CD8-positive, alpha-beta memory T cell (primary cell): ENCODE measurements at regions not wholly inside any gene's neighbourhood (a gene's known extent, or its start where the extent isn't known, plus 50 kb on each side); places are given as distances from the start of the nearest gene placed in this dataset.
A peak's percentile ranks its signal among the peaks of the same experiment; 100 is the strongest.

Source experiments
- CTCF ChIA-PET: fragments of 350-600 bp; sonication (Branson Sonifier 250); formaldehyde crosslinking; loops from one replicate; lab custom pipeline; 2021; ENCODE audit warnings: antibody characterized with exemption; lab: Charles Lee
- POLR2A ChIA-PET: fragments of 350-600 bp; sonication (Branson Sonifier 250); formaldehyde crosslinking; loops from one replicate; lab custom pipeline; 2021; ENCODE audit warnings: antibody characterized with exemption; lab: Charles Lee
- DNase-seq, 5 donors: peaks; one replicate each; pipeline versions ENCODE4 v3.0.0 to v3.0.0-alpha.2; 2020 to 2022; ENCODE audit warnings: mixed read lengths in 1 of 5
- H3K27ac ChIP-seq: one replicate; pipeline ENCODE4 v1.7.0; 2013; ENCODE audit warnings: low read depth, mild to moderate bottlenecking, low read length, moderate library complexity
- H3K27me3 ChIP-seq: 2 replicates; pipeline ENCODE4 v1.7.0; 2013; ENCODE audit warnings: low read length, mild to moderate bottlenecking; ENCODE audit not compliant: insufficient read depth, poor library complexity, severe bottlenecking
- H3K36me3 ChIP-seq: 2 replicates; pipeline ENCODE4 v1.7.0; 2013; ENCODE audit warnings: mild to moderate bottlenecking, low read length, moderate library complexity; ENCODE audit not compliant: insufficient read depth
- H3K4me1 ChIP-seq: 2 replicates; pipeline ENCODE4 v1.7.0; 2013; ENCODE audit warnings: mild to moderate bottlenecking, low read length, moderate library complexity; ENCODE audit not compliant: insufficient read depth
- H3K4me3 ChIP-seq: 2 replicates; pipeline ENCODE4 v1.7.0; 2013; ENCODE audit warnings: mild to moderate bottlenecking, low read length
- H3K9me3 ChIP-seq: 2 replicates; pipeline ENCODE4 v1.7.0; 2013; ENCODE audit warnings: mild to moderate bottlenecking, low read length
- H3K27ac Mint-ChIP-seq, 8 donors: one replicate each; pipeline ENCODE4 v1.8.0; 2020 to 2021; ENCODE audit warnings: mixed read lengths in 8 of 8, mild to moderate bottlenecking in 6 of 8, inconsistent platforms in 3 of 8, moderate library complexity in 3 of 8
- H3K27me3 Mint-ChIP-seq, 2 donors: one replicate each; pipeline ENCODE4 v1.8.0; 2020 to 2021; ENCODE audit warnings: mixed read lengths in 2 of 2, mild to moderate bottlenecking in 1 of 2, moderate library complexity in 1 of 2
- H3K36me3 Mint-ChIP-seq, 3 donors: one replicate each; pipeline ENCODE4 v1.8.0; 2020 to 2021; ENCODE audit warnings: mixed read lengths in 3 of 3, inconsistent platforms in 1 of 3, mild to moderate bottlenecking in 1 of 3
- H3K4me1 Mint-ChIP-seq, 3 donors: one replicate each; pipeline ENCODE4 v1.8.0; 2020 to 2021; ENCODE audit warnings: mixed read lengths in 3 of 3, inconsistent platforms in 1 of 3, mild to moderate bottlenecking in 1 of 3
- H3K4me3 Mint-ChIP-seq, 7 donors: one replicate each; pipeline ENCODE4 v1.8.0; 2020 to 2021; ENCODE audit warnings: mixed read lengths in 7 of 7, mild to moderate bottlenecking in 6 of 7, moderate library complexity in 4 of 7, inconsistent platforms in 2 of 7
- H3K9me3 Mint-ChIP-seq, 5 donors: one replicate each; pipeline ENCODE4 v1.8.0; 2020 to 2022; ENCODE audit warnings: mixed read lengths in 5 of 5, mild to moderate bottlenecking in 3 of 5, moderate library complexity in 2 of 5, inconsistent platforms in 1 of 5

- no peaks in the 10 kb centered on the region for H3K4me1 ChIP-seq
- CTCF ChIA-PET: no interaction called here
- H3K9me3 Mint-ChIP-seq: peaks cover 0 to 1% (median 0%) of the 10 kb centered on the region in 5 donors
- H3K4me3 ChIP-seq: no peak overlapping the region
- H3K4me1 Mint-ChIP-seq: peaks cover 0 to 7% (median 3%) of the 10 kb centered on the region in 3 donors
- H3K27me3 ChIP-seq: no peaks in the 10 kb centered on the region
- no peaks in the 10 kb centered on the region for H3K36me3 ChIP-seq
- H3K36me3 Mint-ChIP-seq: peaks cover 0 to 14% (median 0%) of the 10 kb centered on the region in 3 donors
- H3K4me3 Mint-ChIP-seq: no peak overlapping the region
- H3K27ac Mint-ChIP-seq: no peak overlapping the region
- no peaks in the 10 kb centered on the region for H3K9me3 ChIP-seq
- DNase-seq: no peak
- H3K27ac ChIP-seq: no peak overlapping the region
- peaks cover 0 to 9% of the 10 kb centered on the region in 2 donors for H3K27me3 Mint-ChIP-seq
- POLR2A ChIA-PET: no interaction called here
Observed at GRCh38 chrX:43108828-43109227, 330.9 kb upstream of the PPP1R2C start.

- POLR2A ChIA-PET: no interaction called here
- H3K4me3 Mint-ChIP-seq: no peak overlapping the region
- no peaks in the 10 kb centered on the region for H3K36me3 ChIP-seq
- no peaks in the 10 kb centered on the region for H3K9me3 Mint-ChIP-seq
- no peaks in the 10 kb centered on the region for H3K9me3 ChIP-seq
- H3K27ac Mint-ChIP-seq: peak overlapping the region in 1 of 8 donors; percentile 37
- no peak overlapping the region for H3K27ac ChIP-seq
- no peak overlapping the region for H3K4me3 ChIP-seq
- peak in 1 of 5 donors; percentile 6 for DNase-seq
- no peaks in the 10 kb centered on the region for H3K27me3 ChIP-seq
- H3K27me3 Mint-ChIP-seq: peaks cover 0 to 8% of the 10 kb centered on the region in 2 donors
- peaks cover 0 to under 1% (median 0%) of the 10 kb centered on the region in 3 donors for H3K36me3 Mint-ChIP-seq
- H3K4me1 ChIP-seq: no peaks in the 10 kb centered on the region
- peaks cover 3 to 9% (median 5%) of the 10 kb centered on the region in 3 donors for H3K4me1 Mint-ChIP-seq
- CTCF ChIA-PET: no interaction called here
Observed at GRCh38 chrX:43121637-43122036, 343.7 kb upstream of the PPP1R2C start.

- CTCF ChIA-PET: no interaction called here
- H3K27ac ChIP-seq: no peak overlapping the region
Observed at GRCh38 chrX:43139645-43140044, 361.7 kb upstream of the PPP1R2C start.

DNA sequence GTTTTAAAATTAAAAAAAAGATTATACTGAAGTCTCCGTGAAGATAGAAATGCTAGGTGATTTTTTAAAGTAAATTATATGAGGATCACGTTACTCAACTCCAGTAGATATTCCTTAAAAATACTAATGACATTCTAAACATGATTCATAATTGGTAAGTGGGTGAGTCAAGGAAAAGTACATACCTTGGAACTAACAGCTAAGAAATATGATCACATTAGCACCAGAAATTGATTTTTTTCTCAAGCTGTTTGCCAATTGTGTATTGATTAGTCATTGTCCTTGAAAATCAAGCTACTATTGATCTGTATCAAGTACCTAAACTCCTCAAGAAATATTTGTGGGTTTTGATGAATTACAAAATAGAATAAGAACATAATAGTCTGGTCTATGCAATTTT is 362.6 kb upstream of the PPP1R2C start:
- DNase-seq: no peak
- Mint-ChIP-seq H3K9me3 (no peaks in the 10 kb centered on the region), H3K36me3 (peaks cover 0 to 2% (median 0%) of the 10 kb centered on the region in 3 donors), H3K27ac (no peak overlapping the region), H3K4me3 (no peak overlapping the region), H3K4me1 (no peaks in the 10 kb centered on the region), H3K27me3 (peaks cover 0 to 5% of the 10 kb centered on the region in 2 donors)
- H3K4me3 ChIP-seq: no peak overlapping the region
- CTCF ChIA-PET: no interaction called here
- no peaks in the 10 kb centered on the region for H3K36me3 ChIP-seq
- no peaks in the 10 kb centered on the region for H3K4me1 ChIP-seq
- H3K9me3 ChIP-seq: no peaks in the 10 kb centered on the region
- H3K27ac ChIP-seq: no peak overlapping the region
- POLR2A ChIA-PET: no interaction called here
- H3K27me3 ChIP-seq: no peaks in the 10 kb centered on the region

More at GRCh38 chrX:43139645-43140044, 361.7 kb upstream of the PPP1R2C start:
- H3K9me3 Mint-ChIP-seq: no peaks in the 10 kb centered on the region
- H3K4me1 Mint-ChIP-seq: no peaks in the 10 kb centered on the region
- H3K36me3 ChIP-seq: no peaks in the 10 kb centered on the region
- POLR2A ChIA-PET: no interaction called here
- no peak overlapping the region for H3K4me3 ChIP-seq
- H3K4me1 ChIP-seq: no peaks in the 10 kb centered on the region
- peaks cover 0 to 2% (median 0%) of the 10 kb centered on the region in 3 donors for H3K36me3 Mint-ChIP-seq
- no peak for DNase-seq
- H3K27me3 Mint-ChIP-seq: peaks cover 0 to 5% of the 10 kb centered on the region in 2 donors
- H3K4me3 Mint-ChIP-seq: no peak overlapping the region
- no peaks in the 10 kb centered on the region for H3K27me3 ChIP-seq
- H3K9me3 ChIP-seq: no peaks in the 10 kb centered on the region
- no peak overlapping the region for H3K27ac Mint-ChIP-seq

DNA sequence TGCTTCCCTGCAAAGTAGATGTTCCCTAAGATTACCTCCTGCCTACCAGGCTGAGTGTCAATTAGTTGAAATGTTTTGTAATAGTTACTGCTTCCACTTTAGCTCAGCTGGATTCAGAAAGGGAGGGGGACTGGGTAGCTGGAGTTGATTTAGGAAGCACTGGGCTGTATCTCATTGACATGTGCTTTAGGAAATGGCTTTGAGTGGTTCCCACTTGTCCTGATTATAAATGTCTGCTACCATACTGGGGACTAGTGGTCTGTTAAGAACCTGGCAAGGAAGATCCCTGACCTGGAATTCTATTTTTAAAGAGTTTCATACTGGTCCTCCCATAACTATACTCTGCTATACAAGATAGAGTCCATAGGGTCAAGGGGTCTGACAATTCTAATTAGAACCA is 363.9 kb upstream of the PPP1R2C start:
- Histone ChIP-seq H3K27me3 (no peaks in the 10 kb centered on the region), H3K9me3 (no peaks in the 10 kb centered on the region), H3K27ac (no peak overlapping the region), H3K4me3 (no peak overlapping the region), H3K36me3 (no peaks in the 10 kb centered on the region), H3K4me1 (no peaks in the 10 kb centered on the region)
- Mint-ChIP-seq H3K4me3 (no peak overlapping the region), H3K4me1 (no peaks in the 10 kb centered on the region), H3K27me3 (peaks cover 0 to 3% of the 10 kb centered on the region in 2 donors), H3K27ac (no peak overlapping the region), H3K36me3 (peaks cover 0 to 1% (median 0%) of the 10 kb centered on the region in 3 donors), H3K9me3 (no peaks in the 10 kb centered on the region)
- ChIA-PET POLR2A (no interaction called here), CTCF (no interaction called here)
- DNase-seq: no peak

DNA sequence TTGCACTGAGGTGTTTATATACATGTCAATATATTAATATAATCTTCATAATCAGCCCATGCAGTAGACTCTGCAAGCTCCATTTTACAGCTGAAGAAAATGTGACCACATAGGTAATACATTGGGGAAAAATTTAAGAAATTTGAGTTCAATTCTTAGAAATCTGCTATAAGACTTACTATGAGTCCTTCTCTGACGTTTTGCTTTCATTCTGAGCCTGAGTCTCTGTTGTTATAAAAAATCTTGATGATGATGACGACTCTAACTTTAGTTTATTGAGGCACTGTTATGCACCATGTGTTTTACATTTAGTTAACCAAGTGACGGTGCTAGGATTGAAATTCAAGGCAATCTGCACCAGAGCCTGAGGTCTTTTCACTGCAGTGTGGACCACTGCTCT is 370.3 kb upstream of the PPP1R2C start:
- Mint-ChIP-seq H3K9me3 (peaks cover 0 to 5% (median 0%) of the 10 kb centered on the region in 5 donors), H3K4me3 (no peak overlapping the region), H3K4me1 (peaks cover 11 to 16% (median 15%) of the 10 kb centered on the region in 3 donors), H3K27ac (no peak overlapping the region), H3K36me3 (peaks cover 0 to 5% (median 0%) of the 10 kb centered on the region in 3 donors), H3K27me3 (peaks cover 0 to 4% of the 10 kb centered on the region in 2 donors)
- H3K4me3 ChIP-seq: no peak overlapping the region
- no peak for DNase-seq
- CTCF ChIA-PET: no interaction called here
- no peaks in the 10 kb centered on the region for H3K9me3 ChIP-seq
- no peak overlapping the region for H3K27ac ChIP-seq
- H3K27me3 ChIP-seq: no peaks in the 10 kb centered on the region
- peaks cover 4% of the 10 kb centered on the region for H3K4me1 ChIP-seq
- POLR2A ChIA-PET: no interaction called here
- no peaks in the 10 kb centered on the region for H3K36me3 ChIP-seq

DNA sequence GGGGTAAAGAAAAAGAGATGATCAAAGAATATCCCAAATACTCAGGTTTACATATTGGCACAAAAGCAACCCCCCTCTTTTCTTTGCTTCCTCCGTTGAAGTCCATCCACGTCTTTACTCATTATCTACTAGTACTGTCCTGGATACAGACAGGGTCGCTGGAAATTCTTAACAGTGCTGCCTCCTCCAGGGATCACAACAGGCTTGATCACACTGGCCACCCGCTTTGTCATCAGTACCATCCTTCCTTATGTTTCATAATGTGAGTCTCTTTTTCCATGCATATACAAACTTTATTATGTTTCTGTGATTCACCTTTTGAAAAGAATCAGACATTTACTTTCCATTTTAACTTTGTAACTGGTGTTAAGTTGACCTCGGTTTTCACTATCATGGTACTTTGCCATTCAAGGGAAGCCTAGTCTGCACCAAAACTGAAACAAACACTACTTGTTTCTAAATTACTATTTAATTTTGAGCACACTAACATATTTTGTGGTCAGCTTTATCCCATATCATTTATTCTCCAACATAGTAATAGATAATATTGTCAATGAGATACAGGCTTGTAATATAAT is 387.5 kb upstream of the PPP1R2C start:
- H3K27me3 Mint-ChIP-seq: peaks cover 0 to 5% of the 10 kb centered on the region in 2 donors

DNA sequence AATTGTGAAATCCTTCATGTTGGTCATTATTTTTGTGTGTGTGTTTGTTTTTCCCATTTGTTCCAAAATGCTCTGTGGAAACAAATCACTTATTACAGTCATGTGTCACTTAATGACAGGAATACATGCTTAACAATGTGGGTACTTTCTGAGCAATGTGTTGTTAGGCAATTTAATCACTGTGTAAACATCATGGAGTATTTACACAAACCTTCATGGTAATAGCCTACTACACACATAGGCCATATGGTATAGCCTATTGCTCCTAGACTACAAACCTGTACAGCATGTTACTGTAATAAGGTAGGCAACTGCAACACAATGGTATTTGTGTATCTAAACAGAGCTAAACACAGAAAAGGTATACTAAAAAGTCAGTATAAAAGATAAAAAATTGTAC is 388.9 kb upstream of the PPP1R2C start:
- peaks cover 0 to 5% of the 10 kb centered on the region in 2 donors for H3K27me3 Mint-ChIP-seq
- H3K9me3 Mint-ChIP-seq: peaks cover 0 to 6% (median 0%) of the 10 kb centered on the region in 5 donors
- no peaks in the 10 kb centered on the region for H3K4me1 ChIP-seq
- H3K4me3 Mint-ChIP-seq: no peak overlapping the region
- H3K4me3 ChIP-seq: no peak overlapping the region
- peaks cover 0 to 7% (median 1%) of the 10 kb centered on the region in 3 donors for H3K36me3 Mint-ChIP-seq
- no peaks in the 10 kb centered on the region for H3K27me3 ChIP-seq
- H3K36me3 ChIP-seq: no peaks in the 10 kb centered on the region
- POLR2A ChIA-PET: no interaction called here
- H3K27ac ChIP-seq: no peak overlapping the region
- DNase-seq: no peak
- peaks cover 9 to 14% (median 12%) of the 10 kb centered on the region in 3 donors for H3K4me1 Mint-ChIP-seq
- no peaks in the 10 kb centered on the region for H3K9me3 ChIP-seq
- CTCF ChIA-PET: no interaction called here
- H3K27ac Mint-ChIP-seq: no peak overlapping the region

More for the DNA sequence above, 387.5 kb upstream of the PPP1R2C start:
- CTCF ChIA-PET: no interaction called here
- POLR2A ChIA-PET: no interaction called here
- Mint-ChIP-seq H3K27ac (peak overlapping the region in 2 of 8 donors; percentile 24 to 31), H3K4me1 (peaks cover 9 to 14% (median 12%) of the 10 kb centered on the region in 3 donors), H3K36me3 (peaks cover 0 to 18% (median 1%) of the 10 kb centered on the region in 3 donors), H3K9me3 (peaks cover 0 to 6% (median 4%) of the 10 kb centered on the region in 5 donors), H3K4me3 (peak overlapping the region in 5 of 7 donors; percentile 23 to 61 (median 38))
- no peaks in the 10 kb centered on the region for H3K36me3 ChIP-seq
- no peak for DNase-seq
- H3K27me3 ChIP-seq: no peaks in the 10 kb centered on the region
- H3K4me1 ChIP-seq: no peaks in the 10 kb centered on the region
- no peak overlapping the region for H3K27ac ChIP-seq
- H3K4me3 ChIP-seq: no peak overlapping the region
- no peaks in the 10 kb centered on the region for H3K9me3 ChIP-seq
